HL-60 (cell line): ENCODE measurements at regions not wholly inside any gene's neighbourhood (a gene's known extent, or its start where the extent isn't known, plus 50 kb on each side); places are given as distances from the start of the nearest gene placed in this dataset.

Experiments used
- DNase-seq, 2 experiments: peaks; one replicate each; pipeline ENCODE4 v3.0.0-alpha.2; 2010 to 2020; ENCODE audit warnings: low read depth in 1 of 2, low spot score in 1 of 2
- H3K27ac ChIP-seq: fragments of 250-450 bp; sonication (Bioruptor Pico); replicated peaks from 2 replicates; pipeline ENCODE4 v1.5.1; 2020; ENCODE audit warnings: mild to moderate bottlenecking, moderate library complexity
- H3K27me3 ChIP-seq: fragments of 250-450 bp; sonication (Bioruptor Pico); 2 replicates; pipeline ENCODE4 v1.5.1; 2021; ENCODE audit warnings: mild to moderate bottlenecking, moderate library complexity; ENCODE audit not compliant: insufficient read depth, poor library complexity, severe bottlenecking
- H3K4me3 ChIP-seq: replicated peaks from 2 replicates; pipeline ENCODE4 v1.5.1; 2011; ENCODE audit warnings: mild to moderate bottlenecking, control low read depth, low read length; ENCODE audit not compliant: insufficient read depth
- GABPA ChIP-seq: IDR thresholded peaks from 2 replicates; pipeline ENCODE4 v1.6.1; 2012; ENCODE audit warnings: low read depth
- POLR2AphosphoS5 ChIP-seq: IDR thresholded peaks from 2 replicates; pipeline ENCODE4 v1.6.1; 2012; ENCODE audit warnings: low read depth
- SPI1 ChIP-seq: IDR thresholded peaks from 2 replicates; pipeline ENCODE4 v1.6.1; 2012; ENCODE audit warnings: low read depth, mild to moderate bottlenecking, borderline replicate concordance
- TF ChIP-seq, protein P1 (sequence below): IDR thresholded peaks from 2 replicates; pipeline ENCODE4 v1.6.1; 2012; ENCODE audit warnings: low read depth; ENCODE audit not compliant: insufficient replicate concordance
- TF ChIP-seq, protein P2 (sequence below): IDR thresholded peaks from one replicate; pipeline ENCODE4 v1.5.1; 2011; ENCODE audit warnings: low read length, control low read depth, inconsistent platforms; ENCODE audit not compliant: insufficient read depth

DNA sequence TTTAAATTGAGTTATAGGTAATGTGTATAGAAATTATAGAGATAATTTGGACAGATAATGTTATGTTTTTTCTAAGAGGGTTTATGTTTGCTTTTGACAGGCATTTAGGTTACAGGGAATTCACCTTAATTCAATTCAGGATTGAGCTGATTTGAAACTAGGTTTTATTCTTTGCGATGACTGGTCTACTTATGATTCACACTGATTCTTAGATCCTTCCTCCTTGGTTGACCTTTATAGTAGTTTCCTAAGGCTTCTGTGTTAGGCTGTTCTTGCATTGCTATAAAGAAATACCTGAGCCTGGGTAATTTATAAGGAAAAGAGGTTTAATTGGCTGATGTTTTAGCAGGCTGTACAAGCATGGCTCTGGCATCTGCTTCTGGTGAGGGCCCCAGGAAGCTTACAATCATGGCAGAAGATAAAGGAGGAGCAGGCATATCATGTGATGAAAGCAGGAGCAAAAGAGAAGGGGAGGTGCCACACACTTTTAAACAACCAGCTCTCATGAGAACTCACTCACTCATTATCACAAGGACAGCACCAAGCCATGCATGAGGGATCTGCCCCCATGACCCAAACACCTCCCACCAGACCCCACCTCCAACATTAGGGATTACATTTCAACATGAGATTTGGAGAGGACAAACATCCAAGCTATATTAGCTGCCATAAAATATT lies 155.0 kb upstream of the SFRP2 start:
- DNase-seq = no peak
- Histone ChIP-seq H3K4me3 (no peak overlapping the region), H3K27ac (no peak overlapping the region), H3K27me3 (peaks cover under 1% of the 10 kb centered on the region)
- TF ChIP-seq, protein P1, sequence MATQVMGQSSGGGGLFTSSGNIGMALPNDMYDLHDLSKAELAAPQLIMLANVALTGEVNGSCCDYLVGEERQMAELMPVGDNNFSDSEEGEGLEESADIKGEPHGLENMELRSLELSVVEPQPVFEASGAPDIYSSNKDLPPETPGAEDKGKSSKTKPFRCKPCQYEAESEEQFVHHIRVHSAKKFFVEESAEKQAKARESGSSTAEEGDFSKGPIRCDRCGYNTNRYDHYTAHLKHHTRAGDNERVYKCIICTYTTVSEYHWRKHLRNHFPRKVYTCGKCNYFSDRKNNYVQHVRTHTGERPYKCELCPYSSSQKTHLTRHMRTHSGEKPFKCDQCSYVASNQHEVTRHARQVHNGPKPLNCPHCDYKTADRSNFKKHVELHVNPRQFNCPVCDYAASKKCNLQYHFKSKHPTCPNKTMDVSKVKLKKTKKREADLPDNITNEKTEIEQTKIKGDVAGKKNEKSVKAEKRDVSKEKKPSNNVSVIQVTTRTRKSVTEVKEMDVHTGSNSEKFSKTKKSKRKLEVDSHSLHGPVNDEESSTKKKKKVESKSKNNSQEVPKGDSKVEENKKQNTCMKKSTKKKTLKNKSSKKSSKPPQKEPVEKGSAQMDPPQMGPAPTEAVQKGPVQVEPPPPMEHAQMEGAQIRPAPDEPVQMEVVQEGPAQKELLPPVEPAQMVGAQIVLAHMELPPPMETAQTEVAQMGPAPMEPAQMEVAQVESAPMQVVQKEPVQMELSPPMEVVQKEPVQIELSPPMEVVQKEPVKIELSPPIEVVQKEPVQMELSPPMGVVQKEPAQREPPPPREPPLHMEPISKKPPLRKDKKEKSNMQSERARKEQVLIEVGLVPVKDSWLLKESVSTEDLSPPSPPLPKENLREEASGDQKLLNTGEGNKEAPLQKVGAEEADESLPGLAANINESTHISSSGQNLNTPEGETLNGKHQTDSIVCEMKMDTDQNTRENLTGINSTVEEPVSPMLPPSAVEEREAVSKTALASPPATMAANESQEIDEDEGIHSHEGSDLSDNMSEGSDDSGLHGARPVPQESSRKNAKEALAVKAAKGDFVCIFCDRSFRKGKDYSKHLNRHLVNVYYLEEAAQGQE = no peak
- TF ChIP-seq, protein P2, sequence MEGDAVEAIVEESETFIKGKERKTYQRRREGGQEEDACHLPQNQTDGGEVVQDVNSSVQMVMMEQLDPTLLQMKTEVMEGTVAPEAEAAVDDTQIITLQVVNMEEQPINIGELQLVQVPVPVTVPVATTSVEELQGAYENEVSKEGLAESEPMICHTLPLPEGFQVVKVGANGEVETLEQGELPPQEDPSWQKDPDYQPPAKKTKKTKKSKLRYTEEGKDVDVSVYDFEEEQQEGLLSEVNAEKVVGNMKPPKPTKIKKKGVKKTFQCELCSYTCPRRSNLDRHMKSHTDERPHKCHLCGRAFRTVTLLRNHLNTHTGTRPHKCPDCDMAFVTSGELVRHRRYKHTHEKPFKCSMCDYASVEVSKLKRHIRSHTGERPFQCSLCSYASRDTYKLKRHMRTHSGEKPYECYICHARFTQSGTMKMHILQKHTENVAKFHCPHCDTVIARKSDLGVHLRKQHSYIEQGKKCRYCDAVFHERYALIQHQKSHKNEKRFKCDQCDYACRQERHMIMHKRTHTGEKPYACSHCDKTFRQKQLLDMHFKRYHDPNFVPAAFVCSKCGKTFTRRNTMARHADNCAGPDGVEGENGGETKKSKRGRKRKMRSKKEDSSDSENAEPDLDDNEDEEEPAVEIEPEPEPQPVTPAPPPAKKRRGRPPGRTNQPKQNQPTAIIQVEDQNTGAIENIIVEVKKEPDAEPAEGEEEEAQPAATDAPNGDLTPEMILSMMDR = no peak
- TF ChIP-seq GABPA (no peak), SPI1 (no peak), POLR2AphosphoS5 (no peak)

DNA sequence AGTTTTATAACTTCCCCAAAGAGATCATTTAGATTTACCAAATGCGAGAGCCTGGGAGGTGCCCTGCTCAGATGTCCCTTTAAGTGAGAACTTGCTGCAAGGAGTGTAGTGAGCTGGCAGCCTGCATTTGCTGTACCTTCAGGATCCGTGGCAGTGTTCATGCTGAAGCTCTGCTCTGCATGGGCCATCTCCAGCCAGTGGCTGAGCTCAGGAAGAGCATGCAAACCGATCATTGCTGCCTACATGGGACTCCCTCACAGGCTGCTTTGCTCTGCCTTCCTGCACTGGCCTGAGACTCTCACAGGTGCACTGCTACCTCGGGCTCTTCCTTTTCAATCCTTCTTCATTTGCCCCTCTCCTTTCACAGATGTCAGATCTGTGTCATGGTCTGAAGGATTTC lies 152.0 kb upstream of the SFRP2 start:
- TF ChIP-seq GABPA = no peak
- no peak for TF ChIP-seq POLR2AphosphoS5
- TF ChIP-seq, protein P2 = no peak
- TF ChIP-seq SPI1 = no peak
- TF ChIP-seq, protein P1 = no peak
- no peak for DNase-seq

DNA sequence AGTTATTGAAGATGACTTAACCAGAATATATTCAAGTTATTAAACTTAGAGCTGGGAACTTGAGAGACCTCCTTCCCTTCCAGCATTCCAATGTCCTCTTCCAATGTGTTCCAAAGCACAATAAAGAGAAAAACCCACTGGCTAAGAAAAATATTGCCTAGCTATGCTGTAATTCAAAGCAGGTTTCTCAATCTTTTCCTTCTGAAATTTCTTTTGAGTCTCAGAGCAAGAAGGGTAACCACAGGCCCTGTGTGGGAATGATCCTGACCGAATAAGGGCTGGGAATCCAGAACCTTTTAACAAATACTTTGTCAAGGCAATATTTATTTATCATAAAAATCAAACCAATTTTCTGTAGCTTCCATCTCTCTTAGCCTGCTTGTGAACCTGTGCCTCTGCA lies 150.7 kb upstream of the SFRP2 start:
- DNase-seq = no peak
- TF ChIP-seq, protein P2 = no peak
- TF ChIP-seq POLR2AphosphoS5 (no peak), SPI1 (no peak), GABPA (no peak)
- TF ChIP-seq, protein P1 = no peak
- Histone ChIP-seq H3K27ac (no peak overlapping the region), H3K27me3 (peaks cover 3% of the 10 kb centered on the region), H3K4me3 (no peak overlapping the region)

More for the DNA sequence above, 152.0 kb upstream of the SFRP2 start:
- H3K4me3 ChIP-seq = no peak overlapping the region
- H3K27ac ChIP-seq = no peak overlapping the region
- peaks cover 2% of the 10 kb centered on the region for H3K27me3 ChIP-seq
